BJ (cell line): ENCODE measurements at regions not wholly inside any gene's neighbourhood (a gene's known extent, or its start where the extent isn't known, plus 50 kb on each side); places are given as distances from the start of the nearest gene placed in this dataset.

Experiments
- CTCF ChIA-PET: fragments of 350-600 bp; formaldehyde crosslinking; extraction: SDS; loops from one replicate; lab custom pipeline; 2021; ENCODE audit warnings: antibody characterized with exemption, inconsistent platforms; lab: Yijun Ruan, JAX
- POLR2A ChIA-PET: fragments of 300-600 bp; sonication (Branson Sonifier 250); formaldehyde crosslinking; extraction: SDS; loops from one replicate; lab custom pipeline; 2021; ENCODE audit warnings: antibody characterized with exemption; lab: Charles Lee
- DNase-seq: peaks from one replicate; pipeline ENCODE4 v3.0.0-alpha.2; 2011; ENCODE audit warnings: low read depth
- H3K27me3 ChIP-seq: 2 replicates; pipeline ENCODE4 v1.6.0; 2011; ENCODE audit warnings: low read length; ENCODE audit not compliant: control insufficient read depth, insufficient read depth
- H3K36me3 ChIP-seq: 2 replicates; pipeline ENCODE4 v1.5.1; 2011; ENCODE audit warnings: low read length; ENCODE audit not compliant: control insufficient read depth, insufficient read depth
- H3K4me3 ChIP-seq: 2 replicates; pipeline ENCODE4 v1.5.1; 2011; ENCODE audit warnings: low read depth, mild to moderate bottlenecking, control low read depth, low read length
- CTCF ChIP-seq: IDR thresholded peaks from 2 replicates; pipeline ENCODE4 v1.5.1; 2011; ENCODE audit warnings: low read depth, mild to moderate bottlenecking, control low read depth, inconsistent platforms, low read length, moderate library complexity; ENCODE audit not compliant: insufficient read depth

GRCh38 chr13:87536899-87537298, 134.3 kb upstream of the SLITRK5 start:
- no peak for TF ChIP-seq CTCF
- H3K4me3 ChIP-seq, result no peak overlapping the region

GRCh38 chr13:87537951-87538350, 133.2 kb upstream of the SLITRK5 start:
- no peak for TF ChIP-seq CTCF
- Histone ChIP-seq H3K4me3 (no peak overlapping the region), H3K36me3 (no peaks in the 10 kb centered on the region), H3K27me3 (no peaks in the 10 kb centered on the region)
- ChIA-PET CTCF (no interaction called here), POLR2A (no interaction called here)
- DNase-seq, result no peak

More at GRCh38 chr13:87536899-87537298, 134.3 kb upstream of the SLITRK5 start:
- Histone ChIP-seq H3K27me3 (no peaks in the 10 kb centered on the region), H3K36me3 (no peaks in the 10 kb centered on the region)
- CTCF ChIA-PET, result no interaction called here
- DNase-seq, result no peak
- POLR2A ChIA-PET, result no interaction called here

- DNase-seq, result no peak
- Histone ChIP-seq H3K27me3 (no peaks in the 10 kb centered on the region), H3K36me3 (no peaks in the 10 kb centered on the region), H3K4me3 (no peak overlapping the region)
- ChIA-PET CTCF (no interaction called here), POLR2A (no interaction called here)
- TF ChIP-seq CTCF, result no peak
Observed at GRCh38 chr13:87538366-87539052, 132.7 kb upstream of the SLITRK5 start.

GRCh38 chr13:87553142-87553541, 118.0 kb upstream of the SLITRK5 start:
- Histone ChIP-seq H3K4me3 (no peak overlapping the region), H3K36me3 (no peaks in the 10 kb centered on the region), H3K27me3 (no peaks in the 10 kb centered on the region)
- no peak for TF ChIP-seq CTCF
- DNase-seq, result no peak
- ChIA-PET POLR2A (no interaction called here), CTCF (no interaction called here)

- ChIA-PET POLR2A (no interaction called here), CTCF (no interaction called here)
- no peaks in the 10 kb centered on the region for H3K36me3 ChIP-seq
Observed at GRCh38 chr13:87554045-87554444, 117.1 kb upstream of the SLITRK5 start.

More at GRCh38 chr13:87554045-87554444, 117.1 kb upstream of the SLITRK5 start:
- no peak for DNase-seq
- no peak overlapping the region for H3K4me3 ChIP-seq
- TF ChIP-seq CTCF, result no peak
- no peaks in the 10 kb centered on the region for H3K27me3 ChIP-seq
